KMS-11 (cell line): ENCODE measurements at regions not wholly inside any gene's neighbourhood (a gene's known extent, or its start where the extent isn't known, plus 50 kb on each side); places are given as distances from the start of the nearest gene placed in this dataset.

Experiments used
- H2AFZ ChIP-seq: fragments of 200-600 bp; sonication (generic); 2 replicates; pipeline ENCODE4 v1.6.1; 2016; ENCODE audit warnings: antibody characterized with exemption, mixed run types, low read depth
- H3K27ac ChIP-seq: fragments of 200-600 bp; sonication (generic); 2 replicates; pipeline ENCODE4 v1.6.1; 2016; ENCODE audit warnings: mild to moderate bottlenecking, mixed run types
- H3K27me3 ChIP-seq: fragments of 200-600 bp; sonication (generic); 2 replicates; pipeline ENCODE4 v1.6.1; 2017; ENCODE audit warnings: mild to moderate bottlenecking, low read depth, mixed run types, moderate library complexity; ENCODE audit not compliant: insufficient read depth
- H3K36me3 ChIP-seq: fragments of 200-600 bp; sonication (generic); 2 replicates; pipeline ENCODE4 v1.6.1; 2017; ENCODE audit warnings: mild to moderate bottlenecking, mixed run types; ENCODE audit not compliant: insufficient read depth
- H3K4me1 ChIP-seq: fragments of 200-600 bp; sonication (generic); 2 replicates; pipeline ENCODE4 v1.6.1; 2016; ENCODE audit warnings: mild to moderate bottlenecking, low read depth, mixed run types; ENCODE audit not compliant: poor library complexity, severe bottlenecking
- H3K4me2 ChIP-seq: fragments of 200-600 bp; sonication (generic); 2 replicates; pipeline ENCODE4 v1.7.0; 2016; ENCODE audit warnings: mild to moderate bottlenecking, mixed run types
- H3K4me3 ChIP-seq: fragments of 200-600 bp; sonication (generic); IDR thresholded peaks from 2 replicates; pipeline ENCODE4 v1.6.1; 2017; ENCODE audit warnings: low read depth, low read length, mixed read lengths; ENCODE audit not compliant: insufficient read depth
- H3K79me2 ChIP-seq: fragments of 200-600 bp; sonication (generic); 2 replicates; pipeline ENCODE4 v1.6.1; 2016; ENCODE audit warnings: low read depth, mixed run types; ENCODE audit not compliant: insufficient read depth
- H3K9ac ChIP-seq: fragments of 200-600 bp; sonication (generic); 2 replicates; pipeline ENCODE4 v1.6.1; 2016; ENCODE audit warnings: mild to moderate bottlenecking, mixed run types
- H4K20me1 ChIP-seq: fragments of 200-600 bp; sonication (generic); 2 replicates; pipeline ENCODE4 v1.6.1; 2016; ENCODE audit warnings: mild to moderate bottlenecking, mixed run types; ENCODE audit not compliant: insufficient read depth
- CTCF ChIP-seq: fragments of 200-600 bp; sonication (generic); conservative IDR thresholded peaks from 2 replicates; pipeline ENCODE4 v1.6.1; 2017; ENCODE audit warnings: low read depth, mild to moderate bottlenecking, antibody characterized with exemption, low read length, moderate library complexity, mixed read lengths

- Histone ChIP-seq H3K4me2 (no peak overlapping the region), H3K4me1 (no peaks in the 10 kb centered on the region), H3K4me3 (no peak overlapping the region), H3K27me3 (no peaks in the 10 kb centered on the region), H2AFZ (no peak overlapping the region), H3K36me3 (no peaks in the 10 kb centered on the region), H3K9ac (no peak overlapping the region), H3K79me2 (no peaks in the 10 kb centered on the region), H4K20me1 (no peaks in the 10 kb centered on the region), H3K27ac (no peak overlapping the region)
- TF ChIP-seq CTCF = no peak
These were observed 102.3 kb upstream of the GRIA3 start for GRCh38 chrX:123081776-123082175.

- Histone ChIP-seq H3K4me2 (no peak overlapping the region), H3K36me3 (no peaks in the 10 kb centered on the region), H3K27ac (no peak overlapping the region), H2AFZ (no peak overlapping the region), H3K4me1 (no peaks in the 10 kb centered on the region), H4K20me1 (no peaks in the 10 kb centered on the region), H3K4me3 (no peak overlapping the region), H3K27me3 (no peaks in the 10 kb centered on the region), H3K9ac (no peak overlapping the region), H3K79me2 (no peaks in the 10 kb centered on the region)
- TF ChIP-seq CTCF = no peak
These were observed 100.2 kb upstream of the GRIA3 start for GRCh38 chrX:123083924-123084323.

GRCh38 chrX:123084797-123085196, 99.3 kb upstream of the GRIA3 start:
- H3K9ac ChIP-seq = no peak overlapping the region
- no peak overlapping the region for H2AFZ ChIP-seq
- H3K4me1 ChIP-seq = no peaks in the 10 kb centered on the region
- H4K20me1 ChIP-seq = no peaks in the 10 kb centered on the region
- no peak overlapping the region for H3K4me3 ChIP-seq
- H3K79me2 ChIP-seq = no peaks in the 10 kb centered on the region
- no peaks in the 10 kb centered on the region for H3K27me3 ChIP-seq
- no peak overlapping the region for H3K4me2 ChIP-seq
- no peak overlapping the region for H3K27ac ChIP-seq
- H3K36me3 ChIP-seq = no peaks in the 10 kb centered on the region
- no peak for TF ChIP-seq CTCF

- Histone ChIP-seq H3K4me1 (no peaks in the 10 kb centered on the region), H4K20me1 (no peaks in the 10 kb centered on the region), H3K27me3 (no peaks in the 10 kb centered on the region), H3K4me2 (no peak overlapping the region), H3K27ac (no peak overlapping the region), H3K36me3 (no peaks in the 10 kb centered on the region), H3K79me2 (no peaks in the 10 kb centered on the region), H3K9ac (no peak overlapping the region), H3K4me3 (no peak overlapping the region), H2AFZ (no peak overlapping the region)
- TF ChIP-seq CTCF = no peak
These were observed 98.7 kb upstream of the GRIA3 start for GRCh38 chrX:123085311-123085940.
